Right lobe of liver (tissue), 6 donors: ENCODE measurements at regions not wholly inside any gene's neighbourhood (a gene's known extent, or its start where the extent isn't known, plus 50 kb on each side); places are given as distances from the start of the nearest gene placed in this dataset.

Source experiments
- ATAC-seq, 4 donors: fragments of 200-7000 bp; cut with Tn5 transposase; one replicate each; pipeline ENCODE4 v1.9.1; 2020; ENCODE audit warnings: mild to moderate bottlenecking in 4 of 4, moderate library complexity in 4 of 4
- DNase-seq, 3 donors: peaks; one replicate each; pipeline ENCODE4 v3.0.0-alpha.2; 2020
- H3K27ac ChIP-seq, 3 donors: fragments of 200-600 bp; one replicate each; pipeline ENCODE4 v1.8.0; 2022
- H3K27me3 ChIP-seq, 2 donors: fragments of 200-600 bp; one replicate each; pipeline ENCODE4 v1.8.0; 2022
- H3K36me3 ChIP-seq, 4 donors: fragments of 200-600 bp; sonication (generic) in 1 of 4; one replicate each; pipeline versions ENCODE4 v1.5.1 to v1.8.0; 2017 to 2022; ENCODE audit warnings: control low read depth in 1 of 4
- H3K4me1 ChIP-seq, 4 donors: fragments of 200-600 bp; sonication (generic) in 1 of 4; one replicate each; pipeline versions ENCODE4 v1.5.1 to v1.8.0; 2017 to 2022; ENCODE audit warnings: control low read depth in 1 of 4
- H3K4me3 ChIP-seq, 3 donors: fragments of 200-600 bp; one replicate each; pipeline ENCODE4 v1.8.0; 2022
- H3K9me3 ChIP-seq, 4 donors: fragments of 200-600 bp; sonication (generic) in 1 of 4; one replicate each; pipeline versions ENCODE4 v1.5.1 to v1.8.0; 2017 to 2022; ENCODE audit warnings: control low read depth in 1 of 4
- POLR2A ChIP-seq: fragments of 450-650 bp; IDR thresholded peaks from one replicate; pipeline ENCODE4 v1.6.1; 2017; ENCODE audit warnings: antibody characterized with exemption, mild to moderate bottlenecking
- WGBS: methylation state at CpG from one replicate; pipeline ENCODE4 v1.1.6; 2018; ENCODE audit warnings: low coverage, low lambda C conversion rate; ENCODE audit not compliant: insufficient coverage; ENCODE audit errors: missing lambda C conversion rate; 5-methylcytosine and 5-hydroxymethylcytosine counted together
- intact Hi-C, 2 donors: fragments of 100-400 bp; cut with DNase I; formaldehyde crosslinking; loops; one replicate each; pipeline versions ENCODE4 v1.11.2 to v1.14.1; 2022
- TF ChIP-seq, protein P1 (sequence below), 4 donors: fragments of 200-600 bp in 3 of 4; fragments of 450-650 bp in 1 of 4; IDR thresholded peaks; one replicate each; pipeline versions ENCODE4 v1.5.1 to v1.8.0; 2016 to 2022; ENCODE audit warnings: antibody characterized with exemption in 4 of 4, mild to moderate bottlenecking in 2 of 4
- donor health status: DM: no; HTN: yes; CAD: no.
- donor health status: DM: no; HTN: no; CAD: no.
- donor health status: DM: no; HTN: no; CAD: no.
- donor health status: DM: no; HTN: yes; CAD: no.
- donor health status: DM: no; HTN: yes; CAD: no.

DNA sequence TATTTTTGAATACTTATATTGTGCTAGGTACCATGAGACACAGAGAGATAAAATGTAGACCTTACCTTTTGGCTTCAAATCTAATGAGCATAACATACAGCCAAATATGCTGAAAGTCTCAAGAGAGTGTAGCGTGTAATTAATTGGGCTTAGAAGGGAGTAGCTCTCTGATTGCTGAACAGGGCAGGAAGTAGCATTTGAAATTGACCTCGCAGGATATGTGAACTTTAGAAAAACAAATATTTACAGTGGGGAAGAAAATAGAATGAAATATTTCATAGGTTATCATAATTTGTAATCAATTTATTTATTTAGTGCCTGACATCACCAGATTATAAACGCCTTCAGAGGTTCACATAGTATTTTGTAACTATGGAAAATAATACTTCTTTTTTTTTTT, 327.1 kb downstream of the RFC3 start:
- no peak for TF ChIP-seq POLR2A
- TF ChIP-seq, protein P1, sequence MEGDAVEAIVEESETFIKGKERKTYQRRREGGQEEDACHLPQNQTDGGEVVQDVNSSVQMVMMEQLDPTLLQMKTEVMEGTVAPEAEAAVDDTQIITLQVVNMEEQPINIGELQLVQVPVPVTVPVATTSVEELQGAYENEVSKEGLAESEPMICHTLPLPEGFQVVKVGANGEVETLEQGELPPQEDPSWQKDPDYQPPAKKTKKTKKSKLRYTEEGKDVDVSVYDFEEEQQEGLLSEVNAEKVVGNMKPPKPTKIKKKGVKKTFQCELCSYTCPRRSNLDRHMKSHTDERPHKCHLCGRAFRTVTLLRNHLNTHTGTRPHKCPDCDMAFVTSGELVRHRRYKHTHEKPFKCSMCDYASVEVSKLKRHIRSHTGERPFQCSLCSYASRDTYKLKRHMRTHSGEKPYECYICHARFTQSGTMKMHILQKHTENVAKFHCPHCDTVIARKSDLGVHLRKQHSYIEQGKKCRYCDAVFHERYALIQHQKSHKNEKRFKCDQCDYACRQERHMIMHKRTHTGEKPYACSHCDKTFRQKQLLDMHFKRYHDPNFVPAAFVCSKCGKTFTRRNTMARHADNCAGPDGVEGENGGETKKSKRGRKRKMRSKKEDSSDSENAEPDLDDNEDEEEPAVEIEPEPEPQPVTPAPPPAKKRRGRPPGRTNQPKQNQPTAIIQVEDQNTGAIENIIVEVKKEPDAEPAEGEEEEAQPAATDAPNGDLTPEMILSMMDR (IDR thresholded peaks at IDR 0.05), result no peak
- intact Hi-C loops, result no loop called here
- Histone ChIP-seq H3K4me3 (no peak overlapping the region), H3K9me3 (no peaks in the 10 kb centered on the region), H3K27me3 (no peaks in the 10 kb centered on the region), H3K36me3 (no peaks in the 10 kb centered on the region), H3K4me1 (no peaks in the 10 kb centered on the region), H3K27ac (no peak overlapping the region)
- ATAC-seq (peak in 1 of 4 donors; percentile 86), DNase-seq (no peak)
- 28% methylated on average over 3 of the region's 3 CpGs for WGBS

DNA sequence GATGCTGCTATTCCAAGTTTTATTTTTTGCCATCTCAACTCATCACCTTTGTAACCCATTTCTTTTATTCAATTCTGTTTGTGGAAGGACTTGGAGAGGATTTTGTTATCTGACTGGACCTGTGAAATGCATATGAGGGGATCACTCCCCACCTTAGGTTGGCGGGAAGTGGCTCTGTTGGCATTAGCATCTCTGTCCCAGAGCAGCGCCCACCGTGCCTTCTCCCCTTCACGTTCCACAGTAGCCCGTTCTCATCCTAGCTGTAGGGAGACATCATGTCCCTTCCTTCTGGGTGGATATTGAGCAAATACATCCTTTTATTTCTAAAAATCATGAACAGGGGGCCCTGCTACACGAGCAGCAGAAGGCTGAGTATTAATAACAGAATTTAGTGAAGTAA, 330.4 kb downstream of the RFC3 start:
- Histone ChIP-seq H3K27me3 (no peaks in the 10 kb centered on the region), H3K9me3 (no peaks in the 10 kb centered on the region), H3K27ac (no peak overlapping the region), H3K4me1 (no peaks in the 10 kb centered on the region), H3K36me3 (no peaks in the 10 kb centered on the region), H3K4me3 (no peak overlapping the region)
- TF ChIP-seq, protein P1 (IDR thresholded peaks at IDR 0.05), result no peak
- no peak for TF ChIP-seq POLR2A
- no peak for DNase-seq
- WGBS, result 74% methylated on average over 6 of the region's 6 CpGs
- intact Hi-C loops, result no loop called here
- ATAC-seq, result no peak

DNA sequence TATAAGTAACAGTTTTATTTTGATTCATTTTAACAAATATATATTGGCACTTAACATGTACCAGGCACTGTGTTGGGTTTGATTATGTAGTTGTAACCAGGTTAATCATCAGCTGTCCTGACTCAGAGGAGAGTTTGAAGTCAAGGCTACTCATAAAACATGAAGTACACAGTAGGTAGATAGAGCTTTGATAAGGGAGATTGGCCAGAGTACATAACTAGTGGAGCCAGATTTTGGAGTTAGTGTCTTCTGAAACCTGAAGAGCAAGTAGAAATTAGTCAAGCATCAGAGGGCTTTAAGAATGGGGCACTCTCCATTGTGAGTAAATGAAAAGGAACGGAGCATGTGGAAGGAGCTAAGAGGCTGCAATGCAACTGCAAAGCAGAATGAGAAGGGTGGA, 333.9 kb downstream of the RFC3 start:
- Histone ChIP-seq H3K4me3 (no peak overlapping the region), H3K36me3 (no peaks in the 10 kb centered on the region), H3K9me3 (no peaks in the 10 kb centered on the region), H3K27ac (no peak overlapping the region), H3K4me1 (no peaks in the 10 kb centered on the region), H3K27me3 (no peaks in the 10 kb centered on the region)
- WGBS, result 80% methylated on average over 1 of the region's 1 CpG
- TF ChIP-seq, protein P1 (IDR thresholded peaks at IDR 0.05), result no peak
- no peak for TF ChIP-seq POLR2A
- DNase-seq (no peak), ATAC-seq (no peak)
- intact Hi-C loops, result no loop called here

DNA sequence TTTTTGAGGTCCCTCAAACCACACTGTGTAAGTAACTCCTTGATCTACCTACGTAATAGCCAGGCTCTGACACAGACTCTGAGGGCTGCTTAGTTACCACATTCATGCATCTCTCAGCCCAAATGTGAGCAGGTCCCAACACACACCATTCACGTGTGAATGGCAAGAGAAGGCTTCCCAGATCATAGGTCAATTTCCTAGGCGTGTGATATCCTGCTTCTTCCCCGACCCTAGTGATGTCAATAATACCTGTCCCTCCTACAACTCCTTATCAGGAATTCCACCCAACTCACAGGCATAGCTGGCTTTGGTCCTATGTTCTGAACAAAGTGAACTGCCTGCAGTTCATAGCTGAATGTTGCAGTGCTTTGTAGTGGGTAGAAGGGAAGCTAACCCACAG, 334.5 kb downstream of the RFC3 start:
- intact Hi-C loops, result no loop called here
- no peak for ATAC-seq
- no peaks in the 10 kb centered on the region for H3K27me3 ChIP-seq
- no peaks in the 10 kb centered on the region for H3K4me1 ChIP-seq
- 69% methylated on average over 3 of the region's 4 CpGs for WGBS
- H3K4me3 ChIP-seq, result no peak overlapping the region
- no peak overlapping the region for H3K27ac ChIP-seq
- no peaks in the 10 kb centered on the region for H3K36me3 ChIP-seq
- no peaks in the 10 kb centered on the region for H3K9me3 ChIP-seq
- DNase-seq, result no peak
- TF ChIP-seq POLR2A, result no peak
- TF ChIP-seq, protein P1 (IDR thresholded peaks at IDR 0.05), result no peak

DNA sequence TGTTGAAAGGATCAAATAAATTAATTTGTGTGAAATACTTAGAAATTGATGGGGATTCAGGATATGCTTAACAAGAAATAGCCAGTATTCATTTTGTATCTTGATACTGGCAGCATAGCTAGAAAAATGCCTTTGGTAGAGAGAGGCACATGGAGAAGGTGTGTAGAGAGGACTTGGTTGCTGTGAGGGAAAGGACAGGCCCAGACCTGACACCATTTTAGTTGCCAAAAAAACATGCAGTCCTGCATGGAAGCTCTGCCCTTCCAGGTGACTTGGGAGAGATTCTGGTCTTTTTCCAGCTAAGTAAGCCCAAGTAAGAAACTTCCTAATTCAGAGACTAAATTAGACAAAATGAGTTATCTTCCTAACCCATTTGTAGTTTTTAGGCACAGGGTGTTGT, 335.0 kb downstream of the RFC3 start:
- Histone ChIP-seq H3K27ac (no peak overlapping the region), H3K36me3 (no peaks in the 10 kb centered on the region), H3K4me1 (no peaks in the 10 kb centered on the region), H3K27me3 (no peaks in the 10 kb centered on the region), H3K9me3 (no peaks in the 10 kb centered on the region), H3K4me3 (no peak overlapping the region)
- intact Hi-C loops, result no loop called here
- no peak for ATAC-seq
- no peak for DNase-seq
- TF ChIP-seq POLR2A, result no peak
- TF ChIP-seq, protein P1 (IDR thresholded peaks at IDR 0.05), result no peak
